ENCODE measurements at regions not wholly inside any gene's neighbourhood (a gene's known extent, or its start where the extent isn't known, plus 50 kb on each side); places are given as distances from the start of the nearest gene placed in this dataset.
A peak's percentile ranks its signal among the peaks of the same experiment; 100 is the strongest.

DNA sequence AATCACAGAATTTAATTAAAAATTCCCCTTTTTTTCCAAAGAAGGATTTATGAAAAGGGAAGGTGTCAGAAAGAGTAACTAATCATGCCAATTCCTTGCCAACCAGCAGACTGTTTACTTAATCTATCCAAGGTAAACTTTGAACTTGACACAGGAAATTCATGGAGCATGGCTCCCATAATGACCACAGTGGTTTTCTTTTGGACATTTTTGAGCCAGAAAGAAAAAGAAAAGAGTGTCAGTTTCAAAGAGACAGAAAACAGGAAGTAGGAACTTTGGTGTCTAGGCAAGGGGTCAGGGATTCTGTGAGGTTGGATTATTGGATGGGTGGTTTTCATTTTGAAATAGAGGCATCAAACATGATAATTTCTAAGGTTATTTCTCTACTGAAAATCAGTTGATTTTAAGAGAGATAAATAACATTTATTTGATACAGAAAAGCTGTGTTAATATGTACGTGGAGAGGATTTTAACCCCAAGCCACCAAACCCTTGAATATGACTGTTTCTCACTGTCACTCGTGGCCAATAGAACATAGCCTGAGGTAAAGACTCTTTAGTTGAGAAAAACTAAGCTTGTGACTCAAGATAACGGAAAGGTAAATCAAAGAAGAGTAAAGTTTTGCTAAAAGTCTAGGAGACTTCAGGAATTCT lies 196.1 kb downstream of the TTC6 start:
- Histone ChIP-seq H3K4me3 (no peak overlapping the region), H3K9me3 (no peaks in the 10 kb centered on the region), H3K36me3 (ENCODE audit: low read depth) (no peaks in the 10 kb centered on the region), H3K4me1 (ENCODE audit: low read depth) (no peaks in the 10 kb centered on the region)
- TF ChIP-seq, protein P1, sequence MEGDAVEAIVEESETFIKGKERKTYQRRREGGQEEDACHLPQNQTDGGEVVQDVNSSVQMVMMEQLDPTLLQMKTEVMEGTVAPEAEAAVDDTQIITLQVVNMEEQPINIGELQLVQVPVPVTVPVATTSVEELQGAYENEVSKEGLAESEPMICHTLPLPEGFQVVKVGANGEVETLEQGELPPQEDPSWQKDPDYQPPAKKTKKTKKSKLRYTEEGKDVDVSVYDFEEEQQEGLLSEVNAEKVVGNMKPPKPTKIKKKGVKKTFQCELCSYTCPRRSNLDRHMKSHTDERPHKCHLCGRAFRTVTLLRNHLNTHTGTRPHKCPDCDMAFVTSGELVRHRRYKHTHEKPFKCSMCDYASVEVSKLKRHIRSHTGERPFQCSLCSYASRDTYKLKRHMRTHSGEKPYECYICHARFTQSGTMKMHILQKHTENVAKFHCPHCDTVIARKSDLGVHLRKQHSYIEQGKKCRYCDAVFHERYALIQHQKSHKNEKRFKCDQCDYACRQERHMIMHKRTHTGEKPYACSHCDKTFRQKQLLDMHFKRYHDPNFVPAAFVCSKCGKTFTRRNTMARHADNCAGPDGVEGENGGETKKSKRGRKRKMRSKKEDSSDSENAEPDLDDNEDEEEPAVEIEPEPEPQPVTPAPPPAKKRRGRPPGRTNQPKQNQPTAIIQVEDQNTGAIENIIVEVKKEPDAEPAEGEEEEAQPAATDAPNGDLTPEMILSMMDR (IDR thresholded peaks at IDR 0.05) = no peak
- DNase-seq (no peak), ATAC-seq (no peak)
- intact Hi-C loops (cut with DNase I, micrococcal nuclease) = no loop called here

DNA sequence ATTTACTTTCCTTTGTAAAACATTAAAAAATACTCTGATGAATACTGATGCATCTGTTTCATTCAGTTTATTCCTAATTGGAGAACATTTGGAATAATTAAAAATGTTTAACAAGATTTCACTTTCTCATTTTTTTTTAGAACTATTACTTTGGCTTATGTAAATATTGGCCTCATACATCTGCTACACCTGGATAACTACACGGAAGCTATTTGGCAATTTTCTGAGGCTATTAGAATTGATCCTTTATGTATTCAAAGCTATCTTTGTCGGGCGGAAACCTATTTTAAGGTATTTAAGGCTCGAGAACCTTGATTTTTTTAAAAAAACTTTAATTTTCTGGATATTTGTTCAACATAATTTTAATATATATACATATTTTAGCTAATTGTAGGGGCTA lies 196.7 kb downstream of the TTC6 start:
- Histone ChIP-seq H3K4me3 (no peak overlapping the region), H3K9me3 (no peaks in the 10 kb centered on the region), H3K4me1 (ENCODE audit: low read depth) (no peaks in the 10 kb centered on the region), H3K36me3 (ENCODE audit: low read depth) (no peaks in the 10 kb centered on the region)
- DNase-seq = no peak
- ATAC-seq = no peak
- intact Hi-C loops (cut with DNase I, micrococcal nuclease) = no loop called here
- TF ChIP-seq, protein P1 (IDR thresholded peaks at IDR 0.05) = no peak

DNA sequence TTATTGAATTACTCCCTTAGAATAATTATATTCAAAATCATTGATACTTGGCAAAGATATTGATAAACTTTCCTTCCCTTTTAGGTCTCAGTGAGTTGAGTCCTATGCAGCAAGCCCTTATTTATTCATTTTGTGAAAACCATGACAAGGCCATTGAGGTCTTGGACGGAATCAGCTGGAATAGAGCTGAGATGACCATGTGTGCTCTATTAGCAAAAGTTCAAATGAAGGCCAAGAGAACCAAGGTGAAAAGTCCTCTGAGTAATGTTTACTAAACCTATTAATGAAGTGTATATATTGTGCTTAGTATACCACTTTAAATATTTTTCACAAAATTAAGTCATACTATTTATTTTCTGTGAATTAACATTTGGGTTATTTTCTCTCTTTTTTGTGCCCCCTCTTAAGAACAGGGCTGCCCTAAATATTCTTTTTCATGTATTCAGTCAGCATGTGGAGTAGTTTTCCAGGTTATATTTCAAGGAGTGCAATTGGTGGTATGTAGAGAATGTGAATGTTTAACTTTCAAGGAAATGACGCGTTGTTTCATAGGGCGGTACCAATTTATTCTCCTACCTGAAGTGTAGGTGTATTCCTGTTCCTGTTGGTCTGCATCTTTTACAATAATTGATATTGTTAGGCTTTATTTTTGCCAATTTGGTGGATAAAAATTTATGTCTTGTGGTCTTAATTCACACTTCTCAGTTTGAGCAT lies 201.4 kb downstream of the TTC6 start:
- no peak for ATAC-seq
- intact Hi-C loops (cut with DNase I, micrococcal nuclease) = no loop called here
- TF ChIP-seq, protein P1 (IDR thresholded peaks at IDR 0.05) = no peak

DNA sequence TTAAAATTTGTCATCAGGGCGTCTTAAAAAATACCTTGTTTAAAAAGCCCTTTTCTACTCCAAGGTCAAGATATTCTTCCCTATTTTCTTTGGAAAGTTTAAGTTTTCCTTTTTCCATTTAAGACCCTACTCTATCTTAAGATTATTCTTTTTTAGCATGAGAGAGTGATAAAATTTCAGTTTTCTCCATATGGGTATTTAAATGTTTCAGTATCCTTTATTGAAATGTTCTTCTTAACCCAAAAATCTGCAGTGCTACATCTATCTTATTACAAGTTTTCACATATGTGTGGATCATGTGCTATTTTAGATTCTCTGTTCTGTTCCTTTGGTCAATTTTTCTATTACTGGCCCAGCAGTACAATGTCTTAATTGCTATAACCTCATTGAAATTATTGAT lies 202.2 kb downstream of the TTC6 start:
- intact Hi-C loops (cut with DNase I, micrococcal nuclease) = no loop called here
- H3K9me3 ChIP-seq = no peaks in the 10 kb centered on the region
- H3K36me3 ChIP-seq (ENCODE audit: low read depth) = no peaks in the 10 kb centered on the region
- no peak overlapping the region for H3K4me3 ChIP-seq
- TF ChIP-seq, protein P1 (IDR thresholded peaks at IDR 0.05) = no peak
- ATAC-seq = no peak
- DNase-seq = no peak
- no peaks in the 10 kb centered on the region for H3K4me1 ChIP-seq (ENCODE audit: low read depth)

More for the DNA sequence above, 201.4 kb downstream of the TTC6 start:
- H3K9me3 ChIP-seq = no peaks in the 10 kb centered on the region
- no peaks in the 10 kb centered on the region for H3K4me1 ChIP-seq (ENCODE audit: low read depth)
- no peaks in the 10 kb centered on the region for H3K36me3 ChIP-seq (ENCODE audit: low read depth)
- no peak overlapping the region for H3K4me3 ChIP-seq
- peak in 1 of 3 donors; percentile 7 for DNase-seq

DNA sequence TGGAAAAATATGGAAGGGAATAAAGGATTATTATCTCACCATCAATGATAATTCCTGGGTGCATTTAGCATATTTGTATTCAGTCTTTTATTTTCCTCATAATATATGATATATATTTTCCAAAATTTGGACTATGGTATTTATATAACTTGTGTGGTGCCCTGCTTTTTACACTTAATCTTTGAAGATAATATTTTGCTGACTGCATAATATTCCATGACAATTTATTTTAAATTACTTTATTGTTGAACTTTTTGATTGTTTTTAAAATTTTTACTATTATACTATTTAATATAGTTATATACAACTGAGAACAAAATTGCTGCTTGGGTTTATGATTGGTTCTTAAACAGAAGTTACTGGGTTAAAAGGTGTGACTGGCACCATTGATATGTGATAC lies 212.3 kb downstream of the TTC6 start:
- TF ChIP-seq, protein P1 (IDR thresholded peaks at IDR 0.05) = no peak
- ATAC-seq (no peak), DNase-seq (no peak)
- no peaks in the 10 kb centered on the region for H3K36me3 ChIP-seq (ENCODE audit: low read depth)
- no peaks in the 10 kb centered on the region for H3K9me3 ChIP-seq
- H3K4me1 ChIP-seq (ENCODE audit: low read depth) = no peaks in the 10 kb centered on the region
- intact Hi-C loops (cut with DNase I, micrococcal nuclease) = no loop called here
- no peak overlapping the region for H3K4me3 ChIP-seq
